Vagina (tissue), 2 donors: ENCODE measurements at regions not wholly inside any gene's neighbourhood (a gene's known extent, or its start where the extent isn't known, plus 50 kb on each side); places are given as distances from the start of the nearest gene placed in this dataset.

Source experiments
- POLR2A ChIP-seq, 2 donors: fragments of 450-650 bp; IDR thresholded peaks; one replicate each; pipeline ENCODE4 v1.6.1; 2017; ENCODE audit warnings: antibody characterized with exemption in 2 of 2, mild to moderate bottlenecking in 2 of 2, moderate library complexity in 2 of 2
- POLR2AphosphoS5 ChIP-seq, 2 donors: sonication (generic); formaldehyde crosslinking; IDR thresholded peaks; one replicate each; pipeline ENCODE4 v1.9.0; 2017; ENCODE audit warnings: antibody characterized with exemption in 2 of 2, mild to moderate bottlenecking in 2 of 2, low read depth in 1 of 2; ENCODE audit not compliant: insufficient read depth in 1 of 2
- TF ChIP-seq, protein P1 (sequence below), 3 experiments: fragments of 450-650 bp in 2 of 3; fragments of 200-600 bp in 1 of 3; sonication (generic) in 1 of 3; IDR thresholded peaks; one replicate each; pipeline ENCODE4 v1.5.1; 2017 to 2019; ENCODE audit warnings: antibody characterized with exemption in 3 of 3, mild to moderate bottlenecking in 2 of 3, moderate library complexity in 2 of 3

DNA sequence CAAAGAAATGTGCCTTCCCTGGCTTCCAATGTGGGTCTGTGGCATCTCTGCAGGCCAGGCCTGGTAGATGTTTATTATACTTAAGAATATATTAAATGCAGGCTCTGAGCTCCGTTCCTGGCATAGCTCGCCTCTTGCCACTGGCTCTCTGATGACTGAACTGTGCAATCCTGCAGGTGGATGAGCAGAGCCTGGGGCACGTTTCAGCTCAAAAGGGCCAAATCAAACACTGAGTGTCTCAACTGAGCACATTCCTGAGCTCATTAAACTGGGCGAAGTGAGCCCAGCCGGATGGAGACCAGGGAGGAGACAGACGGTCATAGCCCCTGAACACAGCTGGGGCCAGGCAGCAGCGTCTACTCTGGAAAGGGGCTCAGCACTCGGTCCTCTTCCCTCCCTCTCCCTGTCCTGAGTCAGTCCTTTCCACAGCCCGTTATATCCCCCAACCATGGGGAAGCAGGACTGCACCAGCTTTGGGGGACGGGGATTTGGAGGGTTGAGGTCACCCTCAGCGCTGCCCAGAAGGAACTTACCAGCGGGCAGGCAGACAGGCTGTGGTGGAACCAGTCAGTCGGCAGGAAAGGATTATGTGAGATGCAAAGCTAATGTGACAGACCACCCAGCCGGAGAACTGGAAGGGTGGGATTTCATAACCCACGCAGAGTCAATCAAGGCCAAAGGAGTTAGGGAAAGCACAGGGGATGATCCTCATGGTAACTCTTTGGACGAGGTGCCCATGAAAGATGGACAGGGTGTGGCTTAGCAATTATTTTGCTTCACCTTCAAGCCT lies 77.4 kb upstream of the ANKRD34C start:
- TF ChIP-seq POLR2A (IDR thresholded peaks at IDR 0.05) (no peak), POLR2AphosphoS5 (IDR thresholded peaks at IDR 0.05; ENCODE audit: insufficient read depth in 1 of 2, low read depth in 1 of 2) (no peak)
- TF ChIP-seq, protein P1, sequence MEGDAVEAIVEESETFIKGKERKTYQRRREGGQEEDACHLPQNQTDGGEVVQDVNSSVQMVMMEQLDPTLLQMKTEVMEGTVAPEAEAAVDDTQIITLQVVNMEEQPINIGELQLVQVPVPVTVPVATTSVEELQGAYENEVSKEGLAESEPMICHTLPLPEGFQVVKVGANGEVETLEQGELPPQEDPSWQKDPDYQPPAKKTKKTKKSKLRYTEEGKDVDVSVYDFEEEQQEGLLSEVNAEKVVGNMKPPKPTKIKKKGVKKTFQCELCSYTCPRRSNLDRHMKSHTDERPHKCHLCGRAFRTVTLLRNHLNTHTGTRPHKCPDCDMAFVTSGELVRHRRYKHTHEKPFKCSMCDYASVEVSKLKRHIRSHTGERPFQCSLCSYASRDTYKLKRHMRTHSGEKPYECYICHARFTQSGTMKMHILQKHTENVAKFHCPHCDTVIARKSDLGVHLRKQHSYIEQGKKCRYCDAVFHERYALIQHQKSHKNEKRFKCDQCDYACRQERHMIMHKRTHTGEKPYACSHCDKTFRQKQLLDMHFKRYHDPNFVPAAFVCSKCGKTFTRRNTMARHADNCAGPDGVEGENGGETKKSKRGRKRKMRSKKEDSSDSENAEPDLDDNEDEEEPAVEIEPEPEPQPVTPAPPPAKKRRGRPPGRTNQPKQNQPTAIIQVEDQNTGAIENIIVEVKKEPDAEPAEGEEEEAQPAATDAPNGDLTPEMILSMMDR (IDR thresholded peaks at IDR 0.05) = no peak
